Thyroid gland (tissue), 4 donors: ENCODE measurements at regions not wholly inside any gene's neighbourhood (a gene's known extent, or its start where the extent isn't known, plus 50 kb on each side); places are given as distances from the start of the nearest gene placed in this dataset.

ENCODE experiments used
- DNase-seq, 2 donors: peaks; one replicate each; pipeline ENCODE4 v3.0.0-alpha.2; 2019
- H3K27ac ChIP-seq, 3 donors: fragments of 200-600 bp; sonication (generic); 1 replicate in 2 of 3; 2 replicates in 1 of 3; pipeline ENCODE4 v1.5.1; 2016 to 2019; ENCODE audit warnings: mild to moderate bottlenecking in 1 of 3, moderate library complexity in 1 of 3
- H3K27me3 ChIP-seq: fragments of 200-600 bp; sonication (generic); one replicate; pipeline ENCODE4 v1.5.1; 2019
- H3K36me3 ChIP-seq, 2 donors: fragments of 200-600 bp; sonication (generic); one replicate each; pipeline ENCODE4 v1.5.1; 2016 to 2019
- H3K4me1 ChIP-seq, 2 donors: fragments of 200-600 bp; sonication (generic); one replicate each; pipeline ENCODE4 v1.5.1; 2017 to 2019
- H3K4me3 ChIP-seq, 3 donors: fragments of 200-600 bp; sonication (generic); replicated peaks in 1 of 3; 1 replicate in 2 of 3; 2 replicates in 1 of 3; pipeline ENCODE4 v1.5.1; 2016; ENCODE audit warnings: mild to moderate bottlenecking in 1 of 3
- H3K9me3 ChIP-seq: fragments of 200-600 bp; sonication (generic); one replicate; pipeline ENCODE4 v1.5.1; 2017
- CTCF ChIP-seq, 6 experiments: fragments of 200-600 bp in 3 of 6; fragments of 450-650 bp in 3 of 6; sonication (generic) in 3 of 6; IDR thresholded peaks; one replicate each; pipeline ENCODE4 v1.5.1; 2016 to 2019; ENCODE audit warnings: antibody characterized with exemption in 6 of 6, mild to moderate bottlenecking in 2 of 6, inconsistent platforms in 1 of 6, moderate library complexity in 1 of 6
- POLR2A ChIP-seq, 2 donors: fragments of 450-650 bp; IDR thresholded peaks; one replicate each; pipeline ENCODE4 v1.6.1; 2017; ENCODE audit warnings: antibody characterized with exemption in 2 of 2, mild to moderate bottlenecking in 2 of 2, moderate library complexity in 1 of 2
- WGBS, 2 donors: methylation state at CpG; one replicate each; pipeline ENCODE4 v1.1.5; 2017; 5-methylcytosine and 5-hydroxymethylcytosine counted together
- intact Hi-C: fragments of 100-400 bp; cut with DNase I; formaldehyde crosslinking; loops from one replicate; pipeline ENCODE4 v1.15.1; 2023

GRCh38 chr6:164040994-164041393 is 626.5 kb downstream of the QKI start:
- Histone ChIP-seq H3K27ac (no peak overlapping the region), H3K4me1 (no peaks in the 10 kb centered on the region), H3K4me3 (no peak overlapping the region), H3K36me3 (no peaks in the 10 kb centered on the region), H3K27me3 (no peaks in the 10 kb centered on the region), H3K9me3 (no peaks in the 10 kb centered on the region)
- WGBS, 2 donors, result 90 to 98% methylated on average over 2 of the region's 2 CpGs
- intact Hi-C loops, result no loop called here
- TF ChIP-seq CTCF (IDR thresholded peaks at IDR 0.05), result no peak
- TF ChIP-seq POLR2A (IDR thresholded peaks at IDR 0.05), result no peak
- DNase-seq, result no peak

- no peak overlapping the region for H3K27ac ChIP-seq
- no peaks in the 10 kb centered on the region for H3K9me3 ChIP-seq
- no peaks in the 10 kb centered on the region for H3K36me3 ChIP-seq
- peak in 1 of 2 donors; percentile 59 for DNase-seq
- no peak for TF ChIP-seq CTCF (IDR thresholded peaks at IDR 0.05)
- no peak for TF ChIP-seq POLR2A (IDR thresholded peaks at IDR 0.05)
- H3K27me3 ChIP-seq, result no peaks in the 10 kb centered on the region
- H3K4me1 ChIP-seq, result no peaks in the 10 kb centered on the region
- no peak overlapping the region for H3K4me3 ChIP-seq
- 91 to 93% methylated on average over 9 to 17 of the region's 19 CpGs for WGBS, 2 donors
- intact Hi-C loops, result no loop called here
These were observed 625.4 kb downstream of the QKI start for GRCh38 chr6:164039954-164040375.

GRCh38 chr6:164037171-164037870 is 622.8 kb downstream of the QKI start:
- Histone ChIP-seq H3K4me3 (no peak overlapping the region), H3K9me3 (no peaks in the 10 kb centered on the region), H3K27ac (no peak overlapping the region), H3K27me3 (no peaks in the 10 kb centered on the region), H3K36me3 (no peaks in the 10 kb centered on the region), H3K4me1 (no peaks in the 10 kb centered on the region)
- WGBS, 2 donors, result 73 to 78% methylated on average over 10 of the region's 10 CpGs
- TF ChIP-seq POLR2A (IDR thresholded peaks at IDR 0.05) (no peak), CTCF (IDR thresholded peaks at IDR 0.05) (no peak)
- intact Hi-C loops, result no loop called here
- no peak for DNase-seq

- Histone ChIP-seq H3K4me1 (no peaks in the 10 kb centered on the region), H3K4me3 (no peak overlapping the region), H3K36me3 (no peaks in the 10 kb centered on the region), H3K27me3 (no peaks in the 10 kb centered on the region), H3K9me3 (no peaks in the 10 kb centered on the region), H3K27ac (no peak overlapping the region)
- intact Hi-C loops, result no loop called here
- 69 to 70% methylated on average over 6 of the region's 6 CpGs for WGBS, 2 donors
- no peak for DNase-seq
- TF ChIP-seq CTCF (IDR thresholded peaks at IDR 0.05) (no peak), POLR2A (IDR thresholded peaks at IDR 0.05) (no peak)
These were observed 621.5 kb downstream of the QKI start for GRCh38 chr6:164035900-164036485.

GRCh38 chr6:164034602-164035140 is 620.2 kb downstream of the QKI start:
- no peak overlapping the region for H3K4me3 ChIP-seq
- no peak for TF ChIP-seq POLR2A (IDR thresholded peaks at IDR 0.05)
- TF ChIP-seq CTCF (IDR thresholded peaks at IDR 0.05), result no peak
- H3K36me3 ChIP-seq, result no peaks in the 10 kb centered on the region
- H3K27ac ChIP-seq, result no peak overlapping the region
- 54% methylated on average over 2 of the region's 2 CpGs for WGBS, 2 donors
- H3K4me1 ChIP-seq, result no peaks in the 10 kb centered on the region
- H3K9me3 ChIP-seq, result no peaks in the 10 kb centered on the region
- DNase-seq, result no peak
- H3K27me3 ChIP-seq, result no peaks in the 10 kb centered on the region
- intact Hi-C loops, result no loop called here
